GM23248 (cell line): ENCODE measurements at regions not wholly inside any gene's neighbourhood (a gene's known extent, or its start where the extent isn't known, plus 50 kb on each side); places are given as distances from the start of the nearest gene placed in this dataset.

Source experiments
- EZH2 ChIP-seq: fragments of 200-600 bp; sonication (generic); IDR thresholded peaks from 2 replicates; pipeline ENCODE4 v1.6.1; 2018; ENCODE audit warnings: antibody characterized with exemption, mild to moderate bottlenecking; ENCODE audit not compliant: insufficient read depth, poor library complexity, severe bottlenecking
- EZH2phosphoT487 ChIP-seq: fragments of 200-600 bp; sonication (generic); IDR thresholded peaks from 2 replicates; pipeline ENCODE4 v1.6.1; 2018; ENCODE audit warnings: antibody characterized with exemption, moderate library complexity, mild to moderate bottlenecking, low read depth; ENCODE audit not compliant: insufficient read depth

GRCh38 chr17:14014657-14015056 lies 54.6 kb upstream of the COX10 start:
- TF ChIP-seq EZH2phosphoT487: no peak
- no peak for TF ChIP-seq EZH2
